ENCODE measurements at regions not wholly inside any gene's neighbourhood (a gene's known extent, or its start where the extent isn't known, plus 50 kb on each side); places are given as distances from the start of the nearest gene placed in this dataset.

DNA sequence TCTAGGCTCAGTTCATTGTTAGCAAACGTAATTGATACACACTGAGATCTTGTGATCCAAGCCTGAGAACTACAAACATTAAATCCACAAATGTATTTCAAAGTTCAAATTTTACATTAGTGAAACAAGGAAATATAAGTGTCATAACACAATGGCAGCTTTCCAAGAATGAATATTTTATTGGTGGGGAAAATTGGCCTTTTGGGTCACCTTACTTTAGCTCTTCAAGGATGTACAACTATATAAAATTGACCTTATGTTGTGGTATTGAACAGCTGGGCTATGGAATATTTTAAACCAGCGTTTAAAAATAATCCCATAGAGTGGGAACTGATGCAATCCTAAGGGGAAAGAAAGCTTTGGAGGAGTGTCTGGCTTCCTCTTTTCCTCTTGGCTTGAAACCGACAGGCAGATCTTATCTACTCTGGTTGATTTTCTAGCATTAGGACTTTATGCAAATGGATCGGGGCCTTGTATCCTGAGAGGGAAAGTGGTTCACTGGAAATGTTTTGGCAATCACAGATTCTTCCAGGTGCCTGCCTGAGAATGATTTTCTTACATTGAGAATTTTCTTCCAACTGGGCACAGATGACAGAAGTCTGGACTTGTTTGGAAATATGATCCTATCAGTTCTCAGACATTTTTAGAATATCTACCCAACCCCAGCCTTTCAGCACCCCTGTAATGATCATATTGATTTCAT, 184.8 kb upstream of the ECI2 start:
- TF ChIP-seq, protein P1, sequence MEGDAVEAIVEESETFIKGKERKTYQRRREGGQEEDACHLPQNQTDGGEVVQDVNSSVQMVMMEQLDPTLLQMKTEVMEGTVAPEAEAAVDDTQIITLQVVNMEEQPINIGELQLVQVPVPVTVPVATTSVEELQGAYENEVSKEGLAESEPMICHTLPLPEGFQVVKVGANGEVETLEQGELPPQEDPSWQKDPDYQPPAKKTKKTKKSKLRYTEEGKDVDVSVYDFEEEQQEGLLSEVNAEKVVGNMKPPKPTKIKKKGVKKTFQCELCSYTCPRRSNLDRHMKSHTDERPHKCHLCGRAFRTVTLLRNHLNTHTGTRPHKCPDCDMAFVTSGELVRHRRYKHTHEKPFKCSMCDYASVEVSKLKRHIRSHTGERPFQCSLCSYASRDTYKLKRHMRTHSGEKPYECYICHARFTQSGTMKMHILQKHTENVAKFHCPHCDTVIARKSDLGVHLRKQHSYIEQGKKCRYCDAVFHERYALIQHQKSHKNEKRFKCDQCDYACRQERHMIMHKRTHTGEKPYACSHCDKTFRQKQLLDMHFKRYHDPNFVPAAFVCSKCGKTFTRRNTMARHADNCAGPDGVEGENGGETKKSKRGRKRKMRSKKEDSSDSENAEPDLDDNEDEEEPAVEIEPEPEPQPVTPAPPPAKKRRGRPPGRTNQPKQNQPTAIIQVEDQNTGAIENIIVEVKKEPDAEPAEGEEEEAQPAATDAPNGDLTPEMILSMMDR (IDR thresholded peaks at IDR 0.05; ENCODE audit: borderline replicate concordance, control extremely low read depth, extremely low read depth, insufficient read depth, missing control alignments) = no peak
- in situ Hi-C loops (cut with MboI; ENCODE audit: low sequenced_read_pairs, unreplicated experiment) = no loop called here
- DNase-seq (ENCODE audit: low spot score) = no peak

DNA sequence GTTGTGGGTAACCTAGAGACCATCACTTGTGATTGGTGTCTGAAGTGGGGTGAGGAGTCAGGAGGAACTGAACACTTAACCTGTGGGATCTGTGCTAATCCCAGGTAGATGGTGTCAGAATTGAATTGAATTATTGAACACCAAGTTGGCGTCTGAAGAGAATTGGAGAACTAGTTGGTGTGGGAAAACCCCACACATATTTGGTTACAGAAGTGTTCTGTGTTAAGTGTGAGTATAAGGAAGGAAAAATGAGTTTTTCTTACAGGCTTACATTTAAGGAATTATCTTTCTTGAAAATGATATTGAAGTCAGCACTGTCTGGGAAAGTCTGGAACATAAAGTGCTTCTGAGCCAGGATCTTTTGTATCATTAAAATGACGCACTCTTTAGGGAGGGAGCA, 182.9 kb upstream of the ECI2 start:
- TF ChIP-seq, protein P1 (IDR thresholded peaks at IDR 0.05; ENCODE audit: borderline replicate concordance, control extremely low read depth, extremely low read depth, insufficient read depth, missing control alignments) = no peak
- in situ Hi-C loops (cut with MboI; ENCODE audit: low sequenced_read_pairs, unreplicated experiment) = no loop called here
- DNase-seq (ENCODE audit: low spot score) = no peak

DNA sequence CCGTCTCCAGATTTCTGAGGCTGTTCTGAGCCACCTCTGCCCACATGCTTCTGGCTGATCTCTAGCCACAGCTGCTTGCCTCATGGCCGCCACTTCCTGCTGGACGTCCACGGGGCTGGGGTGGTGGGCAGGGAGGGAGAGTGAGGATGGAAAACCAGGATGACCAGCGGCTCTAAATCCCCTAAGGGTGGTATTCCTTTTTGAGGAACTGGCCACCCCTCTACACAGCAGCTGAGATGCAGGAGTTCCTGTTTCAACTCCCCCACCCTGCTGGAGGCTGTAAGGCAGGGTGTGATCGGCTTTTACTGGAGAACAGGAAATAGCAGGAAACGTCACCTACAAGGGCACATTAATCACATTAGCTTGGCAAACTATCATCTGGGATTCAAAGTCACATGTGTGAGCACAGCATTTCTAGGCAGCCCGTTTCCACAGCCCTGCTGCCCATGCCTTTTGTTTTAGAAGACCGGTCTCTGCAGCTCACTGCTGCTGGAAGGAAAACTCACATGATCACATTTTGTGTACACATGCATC, 181.6 kb upstream of the ECI2 start:
- in situ Hi-C loops (cut with MboI; ENCODE audit: low sequenced_read_pairs, unreplicated experiment) = no loop called here
- DNase-seq (ENCODE audit: low spot score) = no peak
- TF ChIP-seq, protein P1 (IDR thresholded peaks at IDR 0.05; ENCODE audit: borderline replicate concordance, control extremely low read depth, extremely low read depth, insufficient read depth, missing control alignments) = no peak

- DNase-seq (ENCODE audit: low spot score) = no peak
- in situ Hi-C loops (cut with MboI; ENCODE audit: low sequenced_read_pairs, unreplicated experiment) = no loop called here
- TF ChIP-seq, protein P1 (IDR thresholded peaks at IDR 0.05; ENCODE audit: borderline replicate concordance, control extremely low read depth, extremely low read depth, insufficient read depth, missing control alignments) = no peak
These were observed 178.9 kb upstream of the ECI2 start for GRCh38 chr6:4314201-4314707.

GRCh38 chr6:4313044-4313686, 177.8 kb upstream of the ECI2 start:
- in situ Hi-C loops (cut with MboI; ENCODE audit: low sequenced_read_pairs, unreplicated experiment) = no loop called here
- DNase-seq (ENCODE audit: low spot score) = no peak
- TF ChIP-seq, protein P1 (IDR thresholded peaks at IDR 0.05; ENCODE audit: borderline replicate concordance, control extremely low read depth, extremely low read depth, insufficient read depth, missing control alignments) = no peak

DNA sequence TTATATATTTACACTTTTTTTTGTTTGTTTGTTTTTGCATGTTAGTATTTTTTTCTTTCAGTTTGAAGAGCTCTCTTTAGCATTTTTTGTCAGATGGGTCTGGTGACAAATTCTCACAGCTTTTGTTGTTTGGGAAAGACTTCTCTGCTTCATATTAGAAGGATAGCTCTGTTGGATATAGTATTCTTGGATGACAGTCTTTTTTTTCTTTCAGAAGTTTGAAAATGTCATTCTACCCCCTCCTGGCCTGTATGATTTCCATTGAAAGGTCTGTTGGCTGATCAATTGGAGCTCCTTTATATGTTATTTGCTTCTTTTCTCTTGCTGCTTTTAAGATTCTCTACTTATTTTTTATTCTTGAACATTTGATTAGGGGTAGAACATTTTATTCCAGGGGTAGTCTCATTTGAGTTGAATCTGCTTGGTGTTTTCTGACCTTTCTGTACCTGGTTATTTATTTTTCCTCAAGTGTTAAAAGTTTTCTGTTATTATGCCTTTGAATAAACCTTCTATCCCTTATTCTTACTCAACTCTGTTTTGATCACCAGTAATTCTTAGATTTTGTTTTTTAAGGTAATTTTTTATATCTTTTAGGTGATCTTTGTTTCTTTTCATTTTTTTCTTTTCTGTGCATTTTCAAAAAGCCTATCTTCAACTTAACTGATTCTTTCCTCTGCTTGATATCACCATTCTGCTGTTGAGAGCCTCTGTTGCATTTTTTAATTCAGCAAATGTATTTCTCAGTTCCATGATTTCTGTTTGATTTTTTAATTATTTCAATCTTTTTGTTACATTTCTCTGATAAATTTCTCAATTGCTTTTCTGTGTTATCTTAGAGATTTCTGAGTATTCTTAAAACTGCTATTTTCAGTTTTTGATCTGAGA, 176.8 kb upstream of the ECI2 start:
- no peak for DNase-seq (ENCODE audit: low spot score)
- TF ChIP-seq, protein P1 (IDR thresholded peaks at IDR 0.05; ENCODE audit: borderline replicate concordance, control extremely low read depth, extremely low read depth, insufficient read depth, missing control alignments) = no peak
- in situ Hi-C loops (cut with MboI; ENCODE audit: low sequenced_read_pairs, unreplicated experiment) = no loop called here
